ENCODE measurements at regions not wholly inside any gene's neighbourhood (a gene's known extent, or its start where the extent isn't known, plus 50 kb on each side); places are given as distances from the start of the nearest gene placed in this dataset.
"Not testable (repeated sequence)": the region's sequence is repeated elsewhere in the genome, so short reads cannot be mapped to it uniquely, and the experiment has no call there.

DNA sequence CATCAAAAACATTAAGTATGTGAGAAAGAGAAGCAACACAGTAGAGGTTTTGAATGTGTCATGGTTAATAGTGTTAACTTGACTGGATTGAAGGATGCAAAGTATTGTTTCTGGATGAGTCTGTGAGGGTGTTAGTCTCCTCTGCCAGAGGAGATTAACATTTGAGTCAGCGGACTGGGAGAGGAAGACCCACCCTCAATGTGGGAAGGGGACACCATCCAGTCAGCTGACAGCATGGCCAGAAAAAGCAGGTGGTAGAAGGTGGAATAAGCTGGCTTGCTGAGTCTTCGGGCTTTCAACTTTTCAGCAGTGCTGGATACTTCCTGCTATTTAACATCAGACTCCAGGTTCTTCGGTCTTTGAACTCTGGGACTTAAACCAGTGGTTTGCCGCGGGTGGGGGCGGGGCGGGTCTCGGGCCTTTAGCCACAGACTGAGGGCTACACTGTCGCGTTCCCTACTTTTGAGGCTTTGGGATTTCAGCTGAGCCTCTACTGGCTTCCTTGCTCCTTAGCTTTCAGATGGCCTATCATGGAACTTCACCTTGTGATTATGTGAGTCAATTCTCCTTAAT is 309.9 kb upstream of the ST8SIA4 start:
- Histone ChIP-seq H3K4me3 (ENCODE audit: low read depth, low read length) (no peak overlapping the region), H3K36me3 (replicated peaks) (no peaks in the 10 kb centered on the region), H3K27ac (no peak overlapping the region), H3K27me3 (replicated peaks) (no peaks in the 10 kb centered on the region)
- TF ChIP-seq, protein P1, sequence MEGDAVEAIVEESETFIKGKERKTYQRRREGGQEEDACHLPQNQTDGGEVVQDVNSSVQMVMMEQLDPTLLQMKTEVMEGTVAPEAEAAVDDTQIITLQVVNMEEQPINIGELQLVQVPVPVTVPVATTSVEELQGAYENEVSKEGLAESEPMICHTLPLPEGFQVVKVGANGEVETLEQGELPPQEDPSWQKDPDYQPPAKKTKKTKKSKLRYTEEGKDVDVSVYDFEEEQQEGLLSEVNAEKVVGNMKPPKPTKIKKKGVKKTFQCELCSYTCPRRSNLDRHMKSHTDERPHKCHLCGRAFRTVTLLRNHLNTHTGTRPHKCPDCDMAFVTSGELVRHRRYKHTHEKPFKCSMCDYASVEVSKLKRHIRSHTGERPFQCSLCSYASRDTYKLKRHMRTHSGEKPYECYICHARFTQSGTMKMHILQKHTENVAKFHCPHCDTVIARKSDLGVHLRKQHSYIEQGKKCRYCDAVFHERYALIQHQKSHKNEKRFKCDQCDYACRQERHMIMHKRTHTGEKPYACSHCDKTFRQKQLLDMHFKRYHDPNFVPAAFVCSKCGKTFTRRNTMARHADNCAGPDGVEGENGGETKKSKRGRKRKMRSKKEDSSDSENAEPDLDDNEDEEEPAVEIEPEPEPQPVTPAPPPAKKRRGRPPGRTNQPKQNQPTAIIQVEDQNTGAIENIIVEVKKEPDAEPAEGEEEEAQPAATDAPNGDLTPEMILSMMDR (IDR thresholded peaks at IDR 0.05; ENCODE audit: low read depth, low read length, missing control alignments): no peak
- no peak for DNase-seq
- in situ Hi-C loops (cut with HindIII; ENCODE audit: low pct_ligation_motif_present, low sequenced_read_pairs): no loop called here

DNA sequence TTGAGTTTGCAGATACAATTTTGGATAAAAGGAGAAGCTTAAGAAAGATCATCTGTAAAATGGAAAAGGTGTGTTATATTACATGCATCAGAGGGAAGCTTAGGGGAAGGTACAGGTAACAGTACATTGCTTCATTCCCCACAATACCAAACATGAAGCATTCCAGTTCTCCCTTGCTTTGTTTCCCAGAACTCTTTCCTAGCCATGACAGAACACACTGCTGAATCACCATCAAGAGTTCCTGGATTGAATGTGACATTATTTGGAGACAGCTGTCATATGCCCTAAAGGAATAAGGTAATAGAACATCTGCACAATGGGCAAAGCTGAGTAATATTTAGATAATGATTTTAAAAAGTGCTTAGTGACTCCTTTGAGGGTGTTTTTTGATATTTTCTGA is 303.5 kb upstream of the ST8SIA4 start:
- no peak overlapping the region for H3K27ac ChIP-seq
- no peaks in the 10 kb centered on the region for H3K27me3 ChIP-seq (replicated peaks)
- H3K36me3 ChIP-seq (replicated peaks): no peaks in the 10 kb centered on the region
- DNase-seq: no peak
- no peak overlapping the region for H3K4me3 ChIP-seq (ENCODE audit: low read depth, low read length)
- TF ChIP-seq, protein P1 (IDR thresholded peaks at IDR 0.05; ENCODE audit: low read depth, low read length, missing control alignments): no peak
- in situ Hi-C loops (cut with HindIII; ENCODE audit: low pct_ligation_motif_present, low sequenced_read_pairs): no loop called here

DNA sequence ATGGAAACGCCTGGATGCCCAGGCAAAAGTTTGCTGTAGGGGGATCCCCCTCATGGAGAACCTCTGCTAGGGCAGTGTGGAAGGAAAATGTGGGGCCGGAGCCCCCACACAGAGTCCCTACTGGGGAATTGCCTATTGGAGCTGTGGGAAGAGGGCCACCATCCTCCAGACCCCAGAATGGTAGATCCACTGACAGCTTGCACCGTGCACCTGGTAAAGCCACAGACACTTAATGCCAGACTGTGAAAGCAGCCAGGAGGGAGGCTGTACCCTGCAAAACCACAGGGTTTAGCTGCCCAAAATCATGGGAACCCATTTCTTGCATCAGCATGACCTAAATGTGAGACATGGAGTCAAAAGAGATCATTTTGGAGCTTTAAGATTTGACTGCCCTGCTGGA is 302.0 kb upstream of the ST8SIA4 start:
- H3K27me3 ChIP-seq (replicated peaks); in situ Hi-C loops (cut with HindIII; ENCODE audit: low pct_ligation_motif_present, low sequenced_read_pairs); H3K27ac ChIP-seq; H3K4me3 ChIP-seq (ENCODE audit: low read depth, low read length); H3K36me3 ChIP-seq (replicated peaks); DNase-seq: not testable (repeated sequence)

DNA sequence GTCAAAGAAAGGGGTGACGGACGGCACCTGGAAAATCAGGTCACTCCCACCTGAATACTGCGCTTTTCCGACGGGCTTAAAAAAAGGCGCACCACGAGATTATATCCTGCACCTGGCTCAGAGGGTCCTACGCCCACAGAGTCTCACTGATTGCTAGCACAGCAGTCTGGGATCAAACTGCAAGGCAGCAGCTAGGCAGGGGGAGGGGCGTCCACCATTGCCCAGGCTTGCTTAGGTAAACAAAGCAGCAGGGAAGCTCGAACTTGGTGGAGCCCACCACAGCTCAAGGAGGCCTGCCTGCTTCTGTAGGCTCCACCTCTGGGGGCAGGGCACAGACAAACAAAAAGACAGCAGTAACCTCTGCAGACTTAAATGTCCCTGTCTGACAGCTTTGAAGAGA is 277.3 kb upstream of the ST8SIA4 start:
- H3K27ac ChIP-seq; in situ Hi-C loops (cut with HindIII; ENCODE audit: low pct_ligation_motif_present, low sequenced_read_pairs); H3K36me3 ChIP-seq (replicated peaks); H3K27me3 ChIP-seq (replicated peaks); DNase-seq; H3K4me3 ChIP-seq (ENCODE audit: low read depth, low read length): not testable (repeated sequence)

DNA sequence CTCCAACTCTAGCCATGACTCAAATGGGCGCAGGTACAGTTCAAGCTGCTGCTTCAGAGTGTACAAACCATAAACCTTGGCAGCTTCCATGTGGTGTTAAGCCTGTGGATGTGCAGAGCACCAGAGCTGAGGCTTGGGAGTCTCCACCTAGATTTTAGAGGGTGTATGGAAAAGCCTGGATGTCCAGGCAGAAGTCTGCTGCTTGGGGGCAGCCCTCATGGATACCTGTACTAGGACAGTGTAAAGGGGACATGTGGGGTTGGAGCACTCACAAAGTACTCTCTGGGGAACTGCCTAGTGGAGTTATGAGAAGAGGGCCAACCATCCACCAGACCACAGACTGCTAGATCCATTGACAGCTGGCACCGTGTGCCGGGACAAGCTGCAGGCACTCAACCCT is 273.5 kb upstream of the ST8SIA4 start:
- no peak overlapping the region for H3K4me3 ChIP-seq (ENCODE audit: low read depth, low read length)
- no peaks in the 10 kb centered on the region for H3K27me3 ChIP-seq (replicated peaks)
- no peak for DNase-seq
- in situ Hi-C loops (cut with HindIII; ENCODE audit: low pct_ligation_motif_present, low sequenced_read_pairs): no loop called here
- no peaks in the 10 kb centered on the region for H3K36me3 ChIP-seq (replicated peaks)
- TF ChIP-seq, protein P1 (IDR thresholded peaks at IDR 0.05; ENCODE audit: low read depth, low read length, missing control alignments): no peak
- H3K27ac ChIP-seq: no peak overlapping the region

DNA sequence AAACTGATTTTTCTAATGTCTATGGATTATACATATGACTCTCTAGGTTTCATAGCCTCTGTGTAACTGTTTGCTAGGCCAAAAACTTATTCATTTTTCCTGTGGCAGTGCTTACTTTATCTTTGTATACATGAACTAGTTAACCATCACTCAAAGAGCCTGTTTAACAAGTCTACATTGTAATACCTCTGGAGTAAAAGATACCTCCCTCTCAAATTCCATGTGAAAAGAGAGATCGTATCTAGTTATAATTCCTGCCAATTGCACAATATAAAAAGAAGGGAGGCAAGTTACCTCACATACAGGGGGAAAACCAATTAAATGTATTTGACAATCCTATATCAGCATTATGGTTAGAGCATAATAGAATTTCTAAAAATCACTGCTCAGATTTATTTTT is 271.9 kb upstream of the ST8SIA4 start:
- in situ Hi-C loops (cut with HindIII; ENCODE audit: low pct_ligation_motif_present, low sequenced_read_pairs): no loop called here
- Histone ChIP-seq H3K27me3 (replicated peaks) (no peaks in the 10 kb centered on the region), H3K36me3 (replicated peaks) (no peaks in the 10 kb centered on the region), H3K27ac (no peak overlapping the region), H3K4me3 (ENCODE audit: low read depth, low read length) (no peak overlapping the region)
- TF ChIP-seq, protein P1 (IDR thresholded peaks at IDR 0.05; ENCODE audit: low read depth, low read length, missing control alignments): no peak
- DNase-seq: no peak

DNA sequence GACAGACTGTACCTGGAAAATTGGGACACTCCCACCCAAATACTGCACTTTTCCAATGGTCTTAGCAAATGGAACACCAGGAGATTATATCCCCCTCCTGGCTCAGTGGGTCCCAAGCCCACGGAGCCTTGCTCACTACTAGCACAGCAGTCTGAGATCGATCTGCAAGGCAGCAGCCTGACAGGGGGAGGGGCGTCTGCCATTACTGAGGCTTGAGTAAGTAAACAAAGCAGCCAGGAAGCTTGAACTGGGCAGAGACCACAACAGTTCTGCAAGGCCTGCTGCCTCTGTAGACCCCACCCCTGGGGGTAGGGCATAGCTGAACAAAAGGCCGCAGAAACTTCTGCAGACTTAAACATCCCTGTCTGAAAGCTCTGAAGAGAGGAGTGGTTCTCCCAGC is 260.0 kb upstream of the ST8SIA4 start:
- Histone ChIP-seq H3K27me3 (replicated peaks) (no peaks in the 10 kb centered on the region), H3K36me3 (replicated peaks) (no peaks in the 10 kb centered on the region), H3K4me3 (ENCODE audit: low read depth, low read length) (no peak overlapping the region), H3K27ac (no peak overlapping the region)
- in situ Hi-C loops (cut with HindIII; ENCODE audit: low pct_ligation_motif_present, low sequenced_read_pairs): no loop called here
- TF ChIP-seq, protein P1 (IDR thresholded peaks at IDR 0.05; ENCODE audit: low read depth, low read length, missing control alignments): no peak
- DNase-seq: no peak
